ENCODE measurements at regions not wholly inside any gene's neighbourhood (a gene's known extent, or its start where the extent isn't known, plus 50 kb on each side); places are given as distances from the start of the nearest gene placed in this dataset.
"Not testable (repeated sequence)": the region's sequence is repeated elsewhere in the genome, so short reads cannot be mapped to it uniquely, and the experiment has no call there.

DNA sequence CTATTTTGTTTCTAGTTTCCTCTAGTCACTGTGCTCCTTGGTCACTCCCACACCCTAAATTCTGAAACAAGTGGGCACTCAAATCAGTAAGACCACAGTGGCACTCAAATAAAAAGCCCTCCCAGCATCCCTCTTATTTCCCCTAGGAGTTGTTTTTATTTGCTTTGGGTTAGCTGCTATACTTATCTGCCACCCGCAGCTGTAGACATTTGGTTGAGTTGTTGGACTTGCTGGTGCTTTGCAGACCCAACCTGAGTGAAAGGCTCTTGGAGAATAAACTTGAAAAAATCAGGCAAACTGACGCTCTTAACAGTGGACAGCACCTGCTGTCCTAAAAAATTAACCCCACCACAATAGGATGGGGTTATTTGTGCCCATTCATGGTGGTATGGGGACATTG is 203.0 kb downstream of the SPATA31A6 start:
- intact Hi-C loops (cut with DNase I; ENCODE audit: low total_unique reads): no loop called here
- Histone ChIP-seq H3K36me3 (no peaks in the 10 kb centered on the region), H3K9me3 (no peaks in the 10 kb centered on the region), H3K4me3 (no peak overlapping the region), H3K27ac (no peak overlapping the region), H3K4me1 (no peaks in the 10 kb centered on the region), H3K27me3 (no peaks in the 10 kb centered on the region)
- no peak for DNase-seq (ENCODE audit: low spot score in 2 of 2)
- TF ChIP-seq POLR2A (IDR thresholded peaks at IDR 0.05) (no peak), CTCF (IDR thresholded peaks at IDR 0.05) (no peak), POLR2AphosphoS5 (IDR thresholded peaks at IDR 0.05) (no peak)

DNA sequence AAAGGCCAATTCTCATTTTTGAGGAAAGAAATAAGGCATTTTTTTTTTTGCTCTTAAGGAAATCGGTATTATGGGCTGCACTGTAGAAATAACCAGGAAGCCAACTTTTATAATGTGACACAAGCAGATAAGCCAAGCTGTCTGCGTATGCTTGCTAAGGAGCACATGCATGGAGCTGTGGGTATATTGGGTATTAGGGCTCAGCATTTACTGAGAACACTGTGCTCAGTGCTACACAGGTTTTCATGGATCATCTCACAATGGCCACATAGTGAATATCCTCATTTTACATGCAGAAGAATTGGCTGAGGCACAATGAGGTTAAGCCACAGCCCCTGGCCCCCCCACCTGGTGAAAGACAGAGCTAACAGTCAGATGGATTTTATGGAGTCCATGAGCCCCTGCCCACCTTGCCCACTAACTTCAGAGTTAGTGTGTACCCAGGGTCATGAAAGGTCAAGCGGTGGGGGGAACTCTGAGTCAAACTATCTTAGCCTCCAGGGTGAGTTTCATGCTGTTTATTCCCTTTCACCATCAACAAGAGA is 204.8 kb downstream of the SPATA31A6 start:
- TF ChIP-seq POLR2A (IDR thresholded peaks at IDR 0.05): no peak
- no peak for TF ChIP-seq CTCF (IDR thresholded peaks at IDR 0.05)
- no peak for TF ChIP-seq POLR2AphosphoS5 (IDR thresholded peaks at IDR 0.05)
- no peaks in the 10 kb centered on the region for H3K27me3 ChIP-seq
- DNase-seq (ENCODE audit: low spot score in 2 of 2): no peak
- no peaks in the 10 kb centered on the region for H3K4me1 ChIP-seq
- no peaks in the 10 kb centered on the region for H3K36me3 ChIP-seq
- no peak overlapping the region for H3K27ac ChIP-seq
- intact Hi-C loops (cut with DNase I; ENCODE audit: low total_unique reads): no loop called here
- H3K9me3 ChIP-seq: no peaks in the 10 kb centered on the region
- no peak overlapping the region for H3K4me3 ChIP-seq

- H3K9me3 ChIP-seq: no peaks in the 10 kb centered on the region
- intact Hi-C loops (cut with DNase I; ENCODE audit: low total_unique reads): no loop called here
- no peak for TF ChIP-seq CTCF (IDR thresholded peaks at IDR 0.05)
- no peak for TF ChIP-seq POLR2A (IDR thresholded peaks at IDR 0.05)
- no peak for TF ChIP-seq POLR2AphosphoS5 (IDR thresholded peaks at IDR 0.05)
- H3K27ac ChIP-seq: no peak overlapping the region
- no peaks in the 10 kb centered on the region for H3K4me1 ChIP-seq
- H3K4me3 ChIP-seq: no peak overlapping the region
- H3K36me3 ChIP-seq: no peaks in the 10 kb centered on the region
- no peaks in the 10 kb centered on the region for H3K27me3 ChIP-seq
- no peak for DNase-seq (ENCODE audit: low spot score in 2 of 2)
These were observed 205.4 kb downstream of the SPATA31A6 start for GRCh38 chr9:42388846-42389245.

DNA sequence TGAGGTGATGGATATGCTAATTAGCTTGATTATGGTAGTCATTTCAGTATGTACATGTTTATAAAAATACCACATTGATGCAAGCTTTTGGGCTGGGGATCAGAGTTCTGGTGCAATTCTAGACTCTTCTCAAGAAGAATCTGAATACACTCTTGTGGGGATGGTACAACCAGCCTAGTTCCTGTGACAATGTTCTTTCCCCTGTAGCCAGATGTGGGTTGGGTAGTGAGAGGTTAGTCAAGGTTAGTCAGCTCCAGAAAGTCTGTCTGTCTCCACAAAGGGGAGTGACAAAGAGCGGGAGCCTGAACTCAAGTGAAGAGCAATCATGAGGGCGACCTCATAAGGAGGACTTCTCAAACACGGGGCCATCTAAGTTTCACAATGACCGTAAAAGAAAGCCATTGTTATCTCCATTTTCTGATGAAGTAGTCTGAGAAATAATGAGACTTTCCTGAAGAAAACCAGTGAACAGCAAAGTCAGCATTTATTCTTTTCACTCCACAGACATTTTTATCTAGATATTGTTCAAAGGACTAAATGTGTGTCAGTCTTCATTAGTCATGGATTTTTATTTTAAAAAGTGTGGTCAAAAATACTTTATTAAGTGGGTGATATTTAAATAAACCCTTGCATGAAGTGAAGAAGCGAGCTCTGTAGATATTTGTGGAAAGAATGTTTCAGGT is 209.5 kb downstream of the SPATA31A6 start:
- H3K27ac ChIP-seq; H3K27me3 ChIP-seq; H3K4me1 ChIP-seq; H3K36me3 ChIP-seq; DNase-seq (ENCODE audit: low spot score in 2 of 2); intact Hi-C loops (cut with DNase I; ENCODE audit: low total_unique reads); H3K9me3 ChIP-seq; H3K4me3 ChIP-seq: not testable (repeated sequence)

DNA sequence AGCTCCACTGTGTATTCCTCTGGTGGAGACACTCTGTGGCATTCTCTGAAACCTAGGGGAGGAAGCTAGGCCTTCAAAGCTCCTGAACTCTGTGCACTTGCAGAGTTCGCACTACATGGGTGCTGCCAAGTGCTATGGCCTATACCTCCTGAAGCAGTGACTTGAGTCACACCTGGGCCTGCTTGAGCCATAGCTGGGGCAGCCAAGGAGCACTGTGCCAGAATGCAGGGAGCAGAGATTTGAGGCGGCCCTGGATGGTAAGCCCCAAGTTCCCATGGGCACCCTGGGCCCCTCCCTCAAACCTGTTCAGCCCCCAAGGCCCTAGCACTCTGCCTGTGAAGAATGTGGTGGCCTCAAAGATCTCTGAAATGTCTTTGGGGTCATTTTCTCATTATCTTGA is 212.9 kb downstream of the SPATA31A6 start:
- no peak overlapping the region for H3K27ac ChIP-seq
- intact Hi-C loops (cut with DNase I; ENCODE audit: low total_unique reads): no loop called here
- H3K36me3 ChIP-seq: no peaks in the 10 kb centered on the region
- no peak overlapping the region for H3K4me3 ChIP-seq
- no peak for TF ChIP-seq POLR2A (IDR thresholded peaks at IDR 0.05)
- no peak for TF ChIP-seq POLR2AphosphoS5 (IDR thresholded peaks at IDR 0.05)
- TF ChIP-seq CTCF (IDR thresholded peaks at IDR 0.05): no peak
- no peak for DNase-seq (ENCODE audit: low spot score in 2 of 2)
- no peaks in the 10 kb centered on the region for H3K9me3 ChIP-seq
- H3K4me1 ChIP-seq: no peaks in the 10 kb centered on the region
- no peaks in the 10 kb centered on the region for H3K27me3 ChIP-seq

DNA sequence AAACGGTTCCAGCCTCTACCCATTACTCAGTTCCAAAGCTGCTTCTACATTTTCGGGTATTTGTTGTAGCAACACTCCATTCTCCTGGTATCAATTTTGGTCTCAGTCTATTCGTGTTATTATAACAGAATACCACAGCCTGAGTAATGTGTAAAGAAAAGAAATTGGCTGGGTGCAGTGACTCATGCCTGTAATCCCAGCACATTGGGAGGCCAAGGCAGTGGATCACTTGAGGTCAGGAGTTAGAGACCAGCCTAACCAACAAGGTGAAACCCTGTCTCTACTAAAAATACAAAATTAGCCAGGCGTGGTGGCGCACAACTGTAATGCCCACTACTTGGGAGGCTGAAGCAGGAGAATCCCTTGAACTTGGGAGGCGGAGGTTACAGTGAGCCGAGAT is 213.9 kb downstream of the SPATA31A6 start:
- H3K4me3 ChIP-seq; H3K4me1 ChIP-seq; H3K27me3 ChIP-seq; H3K36me3 ChIP-seq; intact Hi-C loops (cut with DNase I; ENCODE audit: low total_unique reads); H3K9me3 ChIP-seq; DNase-seq (ENCODE audit: low spot score in 2 of 2); H3K27ac ChIP-seq: not testable (repeated sequence)

GRCh38 chr9:42402919-42403318 is 219.5 kb downstream of the SPATA31A6 start:
- H3K4me1 ChIP-seq; DNase-seq (ENCODE audit: low spot score in 2 of 2); H3K9me3 ChIP-seq; H3K36me3 ChIP-seq; intact Hi-C loops (cut with DNase I; ENCODE audit: low total_unique reads); H3K4me3 ChIP-seq; H3K27me3 ChIP-seq; H3K27ac ChIP-seq: not testable (repeated sequence)

DNA sequence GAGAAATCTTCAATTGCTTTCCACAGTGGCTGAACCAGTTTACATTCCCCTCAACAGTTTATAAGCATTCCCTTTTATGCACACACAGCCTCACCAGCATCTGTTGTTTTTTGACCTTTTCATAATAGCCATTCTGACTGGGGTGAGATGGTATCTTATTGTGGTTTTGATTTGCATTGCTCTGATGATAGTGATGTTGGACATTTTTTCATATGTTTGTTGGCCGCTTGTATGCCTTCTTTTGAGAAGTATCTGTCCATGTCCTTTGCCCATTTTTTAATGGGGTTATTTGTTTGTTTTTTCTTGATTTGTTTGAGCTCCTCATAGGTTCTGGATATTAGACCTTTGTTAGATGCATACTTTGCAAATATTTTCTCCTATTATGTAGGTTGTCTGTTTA is 226.1 kb downstream of the SPATA31A6 start:
- H3K9me3 ChIP-seq; H3K4me1 ChIP-seq; H3K27ac ChIP-seq; H3K4me3 ChIP-seq; intact Hi-C loops (cut with DNase I; ENCODE audit: low total_unique reads); H3K27me3 ChIP-seq; H3K36me3 ChIP-seq; DNase-seq (ENCODE audit: low spot score in 2 of 2): not testable (repeated sequence)

DNA sequence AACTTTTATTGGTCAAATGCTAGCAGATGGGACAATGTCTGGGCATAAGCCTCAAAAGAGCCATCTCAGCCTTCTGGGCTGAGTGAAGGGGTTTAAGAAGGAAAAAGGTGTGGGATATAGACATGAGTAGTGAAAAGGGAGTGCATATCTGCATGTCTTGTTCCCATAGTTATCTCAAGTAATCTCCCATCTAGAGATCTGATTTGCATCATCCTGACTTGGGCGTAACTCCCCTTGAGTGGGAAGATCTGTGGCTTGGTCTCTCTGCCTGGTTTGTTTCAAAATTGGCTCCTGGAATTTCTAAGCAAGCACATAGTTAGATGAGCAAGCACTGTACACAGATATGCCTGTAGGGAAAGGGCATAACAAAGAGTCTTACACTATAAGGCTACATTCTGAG is 228.9 kb downstream of the SPATA31A6 start:
- H3K4me3 ChIP-seq; H3K36me3 ChIP-seq; H3K27ac ChIP-seq; H3K27me3 ChIP-seq; H3K9me3 ChIP-seq; H3K4me1 ChIP-seq; DNase-seq (ENCODE audit: low spot score in 2 of 2); intact Hi-C loops (cut with DNase I; ENCODE audit: low total_unique reads): not testable (repeated sequence)

Measured in breast epithelium (tissue), 4 donors.